ENCODE measurements at regions not wholly inside any gene's neighbourhood (a gene's known extent, or its start where the extent isn't known, plus 50 kb on each side); places are given as distances from the start of the nearest gene placed in this dataset.

- Mint-ChIP-seq H3K27me3 (ENCODE audit: insufficient read depth) (peaks cover 9% of the 10 kb centered on the region), H3K9me3 (no peaks in the 10 kb centered on the region), H3K36me3 (ENCODE audit: low read depth) (no peaks in the 10 kb centered on the region), H3K4me1 (ENCODE audit: low read depth) (no peaks in the 10 kb centered on the region), H3K4me3 (no peak overlapping the region), H3K27ac (no peak overlapping the region)
- DNase-seq (ENCODE audit: low spot score) = no peak
- intact Hi-C loops (cut with micrococcal nuclease) = no loop called here
These were observed 124.0 kb upstream of the ADAMTS18 start for GRCh38 chr16:77558786-77559185.

- Mint-ChIP-seq H3K27ac (no peak overlapping the region), H3K9me3 (no peaks in the 10 kb centered on the region), H3K27me3 (ENCODE audit: insufficient read depth) (no peaks in the 10 kb centered on the region), H3K36me3 (ENCODE audit: low read depth) (no peaks in the 10 kb centered on the region), H3K4me1 (ENCODE audit: low read depth) (no peaks in the 10 kb centered on the region), H3K4me3 (no peak overlapping the region)
- intact Hi-C loops (cut with micrococcal nuclease) = no loop called here
- no peak for DNase-seq (ENCODE audit: low spot score)
These were observed 127.7 kb upstream of the ADAMTS18 start for GRCh38 chr16:77562497-77562896.

DNA sequence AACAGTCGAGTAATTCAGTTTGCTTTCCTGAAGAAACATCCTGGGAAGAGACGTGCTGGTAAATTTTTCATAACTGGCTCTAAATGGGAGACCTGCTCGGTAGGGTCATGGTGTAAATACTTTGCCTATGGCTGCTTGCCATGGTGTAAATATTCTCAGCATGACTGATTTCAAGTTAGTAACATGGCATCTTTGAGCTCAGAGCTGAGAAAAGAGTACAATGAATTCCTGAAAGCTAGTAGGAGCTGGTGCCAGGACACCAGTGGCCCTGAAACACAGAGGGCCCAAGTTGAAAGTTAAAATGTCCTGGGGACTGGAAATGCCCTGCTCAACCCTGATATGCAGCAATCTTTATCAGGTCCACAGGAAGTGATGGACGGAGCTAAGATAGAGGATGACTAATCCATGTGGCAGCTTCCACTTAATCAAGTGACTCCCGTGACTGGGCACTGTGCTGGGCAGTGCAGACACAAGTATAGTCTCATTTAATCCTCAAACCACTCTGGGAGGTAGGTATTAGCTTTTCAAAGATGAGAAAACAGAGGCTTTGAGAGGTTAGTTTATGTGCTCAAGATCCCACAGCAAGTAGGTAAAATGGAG, 130.1 kb upstream of the ADAMTS18 start:
- H3K4me1 Mint-ChIP-seq (ENCODE audit: low read depth) = no peaks in the 10 kb centered on the region
- no peaks in the 10 kb centered on the region for H3K9me3 Mint-ChIP-seq
- H3K4me3 Mint-ChIP-seq = no peak overlapping the region
- H3K36me3 Mint-ChIP-seq (ENCODE audit: low read depth) = no peaks in the 10 kb centered on the region
- DNase-seq (ENCODE audit: low spot score) = no peak
- H3K27ac Mint-ChIP-seq = no peak overlapping the region
- H3K27me3 Mint-ChIP-seq (ENCODE audit: insufficient read depth) = no peaks in the 10 kb centered on the region
- intact Hi-C loops (cut with micrococcal nuclease) = no loop called here

- intact Hi-C loops (cut with micrococcal nuclease) = no loop called here
- H3K4me3 Mint-ChIP-seq = no peak overlapping the region
- H3K9me3 Mint-ChIP-seq = no peaks in the 10 kb centered on the region
These were observed 134.6 kb upstream of the ADAMTS18 start for GRCh38 chr16:77569406-77569805.

GRCh38 chr16:77570574-77570973, 135.7 kb upstream of the ADAMTS18 start:
- Mint-ChIP-seq H3K4me1 (ENCODE audit: low read depth) (no peaks in the 10 kb centered on the region), H3K36me3 (ENCODE audit: low read depth) (no peaks in the 10 kb centered on the region), H3K27me3 (ENCODE audit: insufficient read depth) (no peaks in the 10 kb centered on the region), H3K4me3 (no peak overlapping the region), H3K9me3 (no peaks in the 10 kb centered on the region), H3K27ac (no peak overlapping the region)
- no peak for DNase-seq (ENCODE audit: low spot score)
- intact Hi-C loops (cut with micrococcal nuclease) = no loop called here

More at GRCh38 chr16:77569406-77569805, 134.6 kb upstream of the ADAMTS18 start:
- Mint-ChIP-seq H3K36me3 (ENCODE audit: low read depth) (no peaks in the 10 kb centered on the region), H3K27me3 (ENCODE audit: insufficient read depth) (no peaks in the 10 kb centered on the region), H3K27ac (no peak overlapping the region), H3K4me1 (ENCODE audit: low read depth) (no peaks in the 10 kb centered on the region)
- DNase-seq (ENCODE audit: low spot score) = no peak

DNA sequence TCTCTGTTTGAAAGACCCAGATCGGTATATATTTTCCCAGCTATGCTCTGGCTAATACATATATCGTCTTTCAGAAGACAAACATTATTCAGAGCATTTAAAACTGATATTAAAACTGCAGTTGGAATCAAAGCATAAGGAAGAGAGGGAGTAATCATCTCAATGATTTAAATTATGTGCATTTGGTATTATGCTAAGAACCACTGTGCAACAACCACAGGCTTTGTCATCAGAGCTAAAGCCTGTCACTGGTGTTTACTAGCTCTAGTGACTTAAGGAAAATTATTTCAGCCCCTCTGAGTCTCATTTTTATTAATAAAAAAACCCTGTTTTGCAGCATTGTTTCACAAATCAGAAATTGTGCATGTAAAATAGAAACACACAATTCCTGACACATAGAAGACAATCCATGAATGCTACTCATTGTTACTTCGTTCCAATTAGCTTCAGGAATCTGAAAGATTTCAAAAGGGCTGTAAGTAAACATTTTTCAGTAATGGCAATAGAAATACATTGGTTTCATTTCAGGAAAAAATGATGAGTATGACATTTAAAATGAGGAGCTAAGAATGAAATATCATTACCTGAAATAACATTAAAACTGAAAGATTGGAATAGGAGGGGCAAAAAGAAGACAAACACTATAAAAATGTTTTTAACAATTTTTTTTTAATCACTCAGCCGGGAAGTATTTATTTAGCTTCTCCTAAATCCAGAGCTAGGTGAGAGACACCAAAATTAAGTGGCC, 136.5 kb upstream of the ADAMTS18 start:
- H3K4me1 Mint-ChIP-seq (ENCODE audit: low read depth) = no peaks in the 10 kb centered on the region
- no peak overlapping the region for H3K27ac Mint-ChIP-seq
- H3K36me3 Mint-ChIP-seq (ENCODE audit: low read depth) = no peaks in the 10 kb centered on the region
- H3K27me3 Mint-ChIP-seq (ENCODE audit: insufficient read depth) = no peaks in the 10 kb centered on the region
- no peak overlapping the region for H3K4me3 Mint-ChIP-seq
- no peak for DNase-seq (ENCODE audit: low spot score)
- intact Hi-C loops (cut with micrococcal nuclease) = no loop called here
- H3K9me3 Mint-ChIP-seq = no peaks in the 10 kb centered on the region

GRCh38 chr16:77574867-77575624, 140.2 kb upstream of the ADAMTS18 start:
- Mint-ChIP-seq H3K27ac (no peak overlapping the region), H3K9me3 (no peaks in the 10 kb centered on the region), H3K4me3 (no peak overlapping the region), H3K36me3 (ENCODE audit: low read depth) (no peaks in the 10 kb centered on the region), H3K4me1 (ENCODE audit: low read depth) (no peaks in the 10 kb centered on the region), H3K27me3 (ENCODE audit: insufficient read depth) (no peaks in the 10 kb centered on the region)
- intact Hi-C loops (cut with micrococcal nuclease) = no loop called here
- no peak for DNase-seq (ENCODE audit: low spot score)

DNA sequence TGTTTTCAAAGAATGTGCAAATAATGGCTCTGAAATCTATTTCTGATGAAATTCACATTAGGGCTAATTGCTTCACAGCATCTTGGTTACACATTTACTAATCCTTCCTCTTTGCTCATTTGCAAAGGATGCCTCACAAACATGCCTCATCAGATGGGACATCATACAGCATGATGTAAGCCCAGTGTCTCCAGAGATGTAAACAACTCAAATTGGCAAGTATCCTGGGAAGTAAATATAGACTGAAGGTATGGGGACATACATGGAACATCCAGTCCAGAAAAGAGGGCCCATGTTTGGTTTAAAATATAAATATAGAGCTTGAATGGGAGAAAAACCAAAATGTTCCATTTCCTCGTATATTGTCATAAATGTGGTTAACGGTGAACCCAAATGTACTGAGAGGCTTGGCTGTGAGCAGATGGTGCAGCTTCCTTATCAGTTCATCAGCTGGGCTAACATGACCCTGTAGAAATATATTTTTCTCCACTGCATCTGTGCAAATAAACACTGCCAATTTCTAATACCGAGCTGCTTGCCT, 142.9 kb upstream of the NUDT7 start:
- no peaks in the 10 kb centered on the region for H3K4me1 Mint-ChIP-seq (ENCODE audit: low read depth)
- no peaks in the 10 kb centered on the region for H3K27me3 Mint-ChIP-seq (ENCODE audit: insufficient read depth)
- H3K36me3 Mint-ChIP-seq (ENCODE audit: low read depth) = no peaks in the 10 kb centered on the region
- H3K4me3 Mint-ChIP-seq = no peak overlapping the region
- H3K9me3 Mint-ChIP-seq = no peaks in the 10 kb centered on the region
- no peak overlapping the region for H3K27ac Mint-ChIP-seq
- intact Hi-C loops (cut with micrococcal nuclease) = no loop called here
- no peak for DNase-seq (ENCODE audit: low spot score)

DNA sequence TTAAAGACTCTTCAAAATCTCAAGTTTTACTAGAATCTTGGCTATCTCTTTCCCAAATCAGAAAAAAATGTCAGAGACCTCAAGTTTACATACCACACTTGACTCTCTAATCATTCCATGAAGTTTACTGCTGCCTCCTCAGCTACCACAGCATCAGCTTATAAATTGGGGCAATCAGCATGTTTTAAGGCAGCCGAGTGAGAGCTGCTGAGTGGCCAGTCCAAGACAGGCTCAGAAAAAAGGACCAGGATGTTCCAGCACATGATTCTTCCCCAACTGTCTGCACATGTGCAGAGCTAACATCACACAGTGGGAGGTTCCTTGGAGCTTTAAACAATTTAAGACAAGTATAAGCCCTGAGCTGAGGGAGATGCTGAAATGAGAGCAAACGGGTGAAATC, 140.6 kb upstream of the NUDT7 start:
- Mint-ChIP-seq H3K27ac (no peak overlapping the region), H3K9me3 (no peaks in the 10 kb centered on the region), H3K4me1 (ENCODE audit: low read depth) (peaks cover 7% of the 10 kb centered on the region), H3K4me3 (no peak overlapping the region), H3K27me3 (ENCODE audit: insufficient read depth) (peaks cover 8% of the 10 kb centered on the region), H3K36me3 (ENCODE audit: low read depth) (no peaks in the 10 kb centered on the region)
- no peak for DNase-seq (ENCODE audit: low spot score)
- intact Hi-C loops (cut with micrococcal nuclease) = loop anchor here (10.0 kb wide), 1 partner anchor 147 kb away; the partner anchor contains the start of gene ADAMTS18

DNA sequence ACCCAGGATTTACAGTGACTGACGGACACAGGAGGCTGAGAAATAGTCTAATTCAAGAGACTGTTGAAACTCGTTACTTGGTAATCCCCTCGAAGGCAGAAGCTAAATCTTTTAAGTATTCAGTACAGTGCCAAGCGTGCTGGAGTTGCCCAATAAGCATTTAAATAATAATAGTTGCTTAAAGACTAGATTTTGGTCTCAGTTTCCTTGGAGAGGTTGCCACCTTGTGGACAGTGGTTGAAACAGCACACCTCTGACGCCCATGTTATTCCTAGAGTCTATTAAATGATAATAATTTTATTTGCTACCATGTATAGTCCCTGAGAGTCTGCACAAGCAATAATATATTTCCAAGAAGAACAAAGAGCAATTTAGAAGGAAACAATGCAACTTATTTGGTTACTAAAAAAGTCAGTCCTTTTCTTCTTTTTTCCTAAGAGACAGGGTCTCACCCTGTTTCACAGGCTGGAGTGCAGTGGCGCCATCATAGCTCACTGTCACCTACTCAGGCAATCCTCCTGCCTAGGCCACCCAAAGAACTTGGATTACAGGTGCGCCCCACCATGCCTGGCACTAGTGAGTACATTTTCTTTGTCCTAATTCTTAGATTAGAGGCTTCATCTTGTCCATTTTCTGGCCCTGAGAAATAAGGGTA, 138.0 kb upstream of the NUDT7 start:
- peak; percentile 2 for DNase-seq (ENCODE audit: low spot score)
- peaks cover 7% of the 10 kb centered on the region for H3K4me1 Mint-ChIP-seq (ENCODE audit: low read depth)
- H3K27ac Mint-ChIP-seq = no peak overlapping the region
- no peaks in the 10 kb centered on the region for H3K36me3 Mint-ChIP-seq (ENCODE audit: low read depth)
- intact Hi-C loops (cut with micrococcal nuclease) = loop anchor here (1.0 to 10.0 kb wide), 3 partner anchors 150 to 348 kb away; partner anchors contain the start of gene ADAMTS18
- H3K9me3 Mint-ChIP-seq = no peaks in the 10 kb centered on the region
- no peak overlapping the region for H3K4me3 Mint-ChIP-seq
- H3K27me3 Mint-ChIP-seq (ENCODE audit: insufficient read depth) = peaks cover 8% of the 10 kb centered on the region

GRCh38 chr16:77585379-77586251, 136.7 kb upstream of the NUDT7 start:
- Mint-ChIP-seq H3K4me1 (ENCODE audit: low read depth) (peaks cover 7% of the 10 kb centered on the region), H3K9me3 (no peaks in the 10 kb centered on the region), H3K27ac (no peak overlapping the region), H3K36me3 (ENCODE audit: low read depth) (no peaks in the 10 kb centered on the region), H3K4me3 (no peak overlapping the region), H3K27me3 (ENCODE audit: insufficient read depth) (peaks cover 8% of the 10 kb centered on the region)
- DNase-seq (ENCODE audit: low spot score) = no peak
- intact Hi-C loops (cut with micrococcal nuclease) = loop anchor here (2.0 to 10.0 kb wide), 2 partner anchors 151 to 209 kb away; partner anchors contain the start of gene ADAMTS18

GRCh38 chr16:77588389-77588788, 133.9 kb upstream of the NUDT7 start:
- no peak overlapping the region for H3K4me3 Mint-ChIP-seq
- intact Hi-C loops (cut with micrococcal nuclease) = loop anchor here (10.0 kb wide), 1 partner anchor 154 kb away; the partner anchor contains the start of gene ADAMTS18
- H3K36me3 Mint-ChIP-seq (ENCODE audit: low read depth) = no peaks in the 10 kb centered on the region
- H3K9me3 Mint-ChIP-seq = no peaks in the 10 kb centered on the region
- no peak overlapping the region for H3K27ac Mint-ChIP-seq
- DNase-seq (ENCODE audit: low spot score) = no peak
- peaks cover 7% of the 10 kb centered on the region for H3K4me1 Mint-ChIP-seq (ENCODE audit: low read depth)
- H3K27me3 Mint-ChIP-seq (ENCODE audit: insufficient read depth) = peaks cover 8% of the 10 kb centered on the region
